CD14-positive monocyte (primary cell): ENCODE measurements at regions not wholly inside any gene's neighbourhood (a gene's known extent, or its start where the extent isn't known, plus 50 kb on each side); places are given as distances from the start of the nearest gene placed in this dataset.

Source experiments
- DNase-seq, 3 donors: peaks; one replicate each; pipeline ENCODE4 v3.0.0-alpha.2; 2011 to 2022
- H2AFZ ChIP-seq: 2 replicates; pipeline ENCODE4 v1.6.0; 2012; ENCODE audit warnings: mild to moderate bottlenecking, low read depth, low read length, inconsistent platforms; ENCODE audit not compliant: insufficient read depth, poor library complexity, severe bottlenecking
- H3K27ac ChIP-seq, 2 donors: 1 replicate in 1 of 2; 2 replicates in 1 of 2; pipeline ENCODE4 v1.5.1; 2012 to 2013; ENCODE audit warnings: low read length in 2 of 2, control low read depth in 1 of 2, inconsistent platforms in 1 of 2, low read depth in 1 of 2, mild to moderate bottlenecking in 1 of 2
- H3K27me3 ChIP-seq, 2 donors: one replicate each; pipeline versions ENCODE4 v1.6.0 to v1.6.1; 2011 to 2013; ENCODE audit warnings: low read length in 2 of 2; ENCODE audit not compliant: control insufficient read depth in 2 of 2, insufficient read depth in 2 of 2
- H3K36me3 ChIP-seq, 2 donors: replicated peaks in 1 of 2; 1 replicate in 1 of 2; 2 replicates in 1 of 2; pipeline versions ENCODE4 v1.5.1 to v1.6.1; 2012 to 2013; ENCODE audit warnings: low read length in 2 of 2, control low read depth in 1 of 2, inconsistent platforms in 1 of 2, mild to moderate bottlenecking in 1 of 2; ENCODE audit not compliant: insufficient read depth in 2 of 2, control insufficient read depth in 1 of 2
- H3K4me1 ChIP-seq, 2 donors: 1 replicate in 1 of 2; 2 replicates in 1 of 2; pipeline versions ENCODE4 v1.5.1 to v1.6.1; 2012 to 2013; ENCODE audit warnings: low read length in 2 of 2, control low read depth in 1 of 2, inconsistent platforms in 1 of 2, mild to moderate bottlenecking in 1 of 2, moderate library complexity in 1 of 2; ENCODE audit not compliant: insufficient read depth in 2 of 2, control insufficient read depth in 1 of 2
- H3K4me2 ChIP-seq: replicated peaks from 2 replicates; pipeline ENCODE3; 2012; ENCODE audit warnings: low read length, moderate library complexity, mild to moderate bottlenecking; ENCODE audit not compliant: poor library complexity, severe bottlenecking; ENCODE audit errors: extremely low read depth
- H3K4me3 ChIP-seq, 3 experiments: fragments of 200-600 bp in 1 of 3; sonication (generic) in 1 of 3; replicated peaks in 1 of 3; 1 replicate in 2 of 3; 2 replicates in 1 of 3; pipeline ENCODE4 v1.5.1; 2011 to 2013; ENCODE audit warnings: low read length in 3 of 3, mild to moderate bottlenecking in 3 of 3, control low read depth in 2 of 3, low read depth in 2 of 3, inconsistent platforms in 1 of 3, moderate library complexity in 1 of 3
- H3K79me2 ChIP-seq: 2 replicates; pipeline ENCODE4 v1.6.0; 2012; ENCODE audit warnings: mild to moderate bottlenecking, control low read depth, inconsistent platforms, low read length, moderate library complexity; ENCODE audit not compliant: insufficient read depth
- H3K9ac ChIP-seq: 2 replicates; pipeline ENCODE4 v1.6.0; 2017; ENCODE audit warnings: low read length, mild to moderate bottlenecking; ENCODE audit not compliant: insufficient read depth, poor library complexity, severe bottlenecking
- H3K9me3 ChIP-seq, 2 donors: replicated peaks in 1 of 2; 1 replicate in 1 of 2; 2 replicates in 1 of 2; pipeline versions ENCODE4 v1.5.1 to v1.6.1; 2012 to 2013; ENCODE audit warnings: low read length in 2 of 2, control low read depth in 1 of 2; ENCODE audit not compliant: control insufficient read depth in 1 of 2, insufficient read depth in 1 of 2
- H4K20me1 ChIP-seq: 2 replicates; pipeline ENCODE4 v1.6.0; 2012; ENCODE audit warnings: mild to moderate bottlenecking, low read length, control low read depth, moderate library complexity; ENCODE audit not compliant: insufficient read depth
- H3K27ac Mint-ChIP-seq, 7 donors: one replicate each; pipeline ENCODE4 v1.8.0; 2020; ENCODE audit warnings: mild to moderate bottlenecking in 7 of 7, mixed read lengths in 7 of 7, moderate library complexity in 6 of 7, inconsistent platforms in 2 of 7
- H3K27me3 Mint-ChIP-seq, 3 donors: one replicate each; pipeline ENCODE4 v1.8.0; 2021 to 2022; ENCODE audit warnings: low read depth in 3 of 3, mild to moderate bottlenecking in 3 of 3, mixed read lengths in 3 of 3, moderate library complexity in 3 of 3, inconsistent platforms in 1 of 3
- H3K36me3 Mint-ChIP-seq, 2 donors: one replicate each; pipeline ENCODE4 v1.8.0; 2020; ENCODE audit warnings: mixed read lengths in 2 of 2, inconsistent platforms in 1 of 2, mild to moderate bottlenecking in 1 of 2
- H3K4me1 Mint-ChIP-seq: one replicate; pipeline ENCODE4 v1.8.0; 2020; ENCODE audit warnings: mild to moderate bottlenecking, mixed read lengths
- H3K4me3 Mint-ChIP-seq, 2 donors: one replicate each; pipeline ENCODE4 v1.8.0; 2020; ENCODE audit warnings: mild to moderate bottlenecking in 2 of 2, mixed read lengths in 2 of 2, moderate library complexity in 1 of 2
- H3K9me3 Mint-ChIP-seq, 7 donors: one replicate each; pipeline ENCODE4 v1.8.0; 2020 to 2022; ENCODE audit warnings: mixed read lengths in 7 of 7, mild to moderate bottlenecking in 6 of 7, moderate library complexity in 6 of 7, inconsistent platforms in 2 of 7
- CTCF ChIP-seq: fragments of 200-600 bp; IDR thresholded peaks from one replicate; pipeline ENCODE4 v1.8.0; 2022; ENCODE audit warnings: antibody characterized with exemption, mild to moderate bottlenecking
- WGBS: methylation state at CpG from one replicate; pipeline ENCODE4 v1.1.5; 2013; ENCODE audit warnings: missing lambda C conversion rate; ENCODE audit not compliant: insufficient coverage; 5-methylcytosine and 5-hydroxymethylcytosine counted together
- intact Hi-C, 2 donors: fragments of 100-400 bp; cut with micrococcal nuclease; formaldehyde crosslinking; loops; one replicate each; pipeline versions ENCODE4 v1.15.0 to v1.15.1; 2023

DNA sequence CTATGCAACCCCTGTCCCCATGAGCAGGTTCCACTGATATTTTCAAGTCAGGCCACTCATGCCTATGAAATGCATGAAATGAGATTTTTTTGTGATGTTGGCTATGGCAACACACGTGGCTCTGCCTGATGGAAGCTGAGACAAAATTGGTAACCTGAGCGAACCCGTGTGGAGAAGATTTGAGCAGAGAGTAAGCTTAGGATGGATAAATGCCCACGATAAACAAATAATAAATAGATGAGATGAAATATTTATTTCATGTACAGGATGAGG is 153.4 kb upstream of the IER5L start:
- WGBS, result 100% methylated on average over 4 of the region's 4 CpGs
- H3K9me3 Mint-ChIP-seq, result peaks cover 6 to 22% (median 13%) of the 10 kb centered on the region in 7 donors
- Histone ChIP-seq H4K20me1 (no peaks in the 10 kb centered on the region), H3K4me1 (peaks cover 55 to 63% of the 10 kb centered on the region in 2 donors), H3K9ac (no peak overlapping the region), H3K4me2 (no peak overlapping the region), H3K9me3 (peaks cover 12 to 13% of the 10 kb centered on the region in 2 donors), H3K79me2 (no peaks in the 10 kb centered on the region), H2AFZ (no peak overlapping the region), H3K27ac (peak overlapping the region in 1 of 2 donors; percentile 14), H3K4me3 (no peak overlapping the region), H3K27me3 (no peaks in the 10 kb centered on the region), H3K36me3 (no peaks in the 10 kb centered on the region)
- peaks cover 5 to 11% of the 10 kb centered on the region in 2 donors for H3K36me3 Mint-ChIP-seq
- no peak for TF ChIP-seq CTCF
- H3K27ac Mint-ChIP-seq, result peak overlapping the region in 1 of 7 donors; percentile 71
- peaks cover 0 to 4% (median 0%) of the 10 kb centered on the region in 3 donors for H3K27me3 Mint-ChIP-seq
- peaks cover 59% of the 10 kb centered on the region for H3K4me1 Mint-ChIP-seq
- DNase-seq, result no peak
- no peak overlapping the region for H3K4me3 Mint-ChIP-seq
- intact Hi-C loops, result no loop called here

GRCh38 chr9:129330711-129331492 is 152.8 kb upstream of the IER5L start:
- Mint-ChIP-seq H3K27me3 (peaks cover 0 to 4% (median under 1%) of the 10 kb centered on the region in 3 donors), H3K4me3 (no peak overlapping the region), H3K36me3 (peaks cover 5 to 11% of the 10 kb centered on the region in 2 donors), H3K4me1 (peaks cover 54% of the 10 kb centered on the region), H3K9me3 (peaks cover 6 to 22% (median 13%) of the 10 kb centered on the region in 7 donors), H3K27ac (no peak overlapping the region)
- Histone ChIP-seq H3K9me3 (peaks cover 12 to 13% of the 10 kb centered on the region in 2 donors), H3K9ac (no peak overlapping the region), H4K20me1 (no peaks in the 10 kb centered on the region), H3K27ac (peak overlapping the region in 1 of 2 donors; percentile 14), H2AFZ (no peak overlapping the region), H3K79me2 (no peaks in the 10 kb centered on the region), H3K4me1 (peaks cover 49 to 58% of the 10 kb centered on the region in 2 donors), H3K27me3 (no peaks in the 10 kb centered on the region), H3K4me2 (no peak overlapping the region), H3K4me3 (no peak overlapping the region), H3K36me3 (no peaks in the 10 kb centered on the region)
- 100% methylated on average over 1 of the region's 4 CpGs for WGBS
- no peak for TF ChIP-seq CTCF
- intact Hi-C loops, result no loop called here
- no peak for DNase-seq
